GM18867 (cell line): ENCODE measurements at regions not wholly inside any gene's neighbourhood (a gene's known extent, or its start where the extent isn't known, plus 50 kb on each side); places are given as distances from the start of the nearest gene placed in this dataset.
"Not testable (repeated sequence)": the region's sequence is repeated elsewhere in the genome, so short reads cannot be mapped to it uniquely, and the experiment has no call there.

ENCODE experiments used
- ATAC-seq: cut with Tn5 transposase; IDR thresholded peaks from one replicate; pipeline ENCODE4 v1.9.1; 2021; ENCODE audit warnings: mild to moderate bottlenecking, moderate library complexity; ENCODE audit not compliant: unreplicated experiment

GRCh38 chr15:77910030-77910911, 167.2 kb downstream of the TBC1D2B start:
- not testable (repeated sequence) for ATAC-seq

DNA sequence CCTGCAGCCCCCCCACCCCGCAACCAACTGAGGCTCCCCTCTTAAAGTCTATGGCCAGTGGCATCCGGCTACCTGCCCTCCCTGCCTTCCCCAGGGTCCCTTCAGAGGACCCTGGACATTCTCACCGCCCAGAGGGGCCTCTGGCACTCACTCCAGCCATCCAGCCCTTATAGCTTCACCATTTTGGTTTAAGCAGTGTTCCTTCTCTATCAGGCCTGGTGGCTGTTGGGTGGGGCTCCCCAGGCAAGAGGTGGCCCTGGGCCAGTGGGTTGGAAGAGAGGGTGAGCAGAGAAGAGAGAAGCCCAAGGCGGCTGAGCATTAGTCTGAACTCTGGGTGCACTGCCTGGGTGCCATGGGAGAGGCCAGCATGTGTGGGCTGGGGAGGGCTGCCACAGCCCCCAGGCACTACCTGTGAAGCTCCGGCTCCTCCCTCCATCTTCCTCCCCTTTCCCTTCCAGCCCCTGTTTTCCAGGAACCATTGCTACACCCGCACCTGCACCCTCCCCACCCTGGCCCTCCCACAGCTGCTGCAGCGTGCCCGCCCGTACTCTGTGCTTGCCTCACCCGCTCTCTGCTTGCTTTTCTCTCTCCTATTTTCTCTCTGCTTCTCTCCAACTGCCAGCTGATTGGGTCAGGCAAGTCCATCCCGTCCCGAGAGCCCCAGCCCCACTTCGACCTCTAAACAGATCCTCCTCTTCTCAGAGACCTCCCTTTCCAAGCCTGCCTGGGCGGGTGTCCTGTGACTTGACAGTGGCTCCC, 168.2 kb downstream of the TBC1D2B start:
- no peak for ATAC-seq

- ATAC-seq, result not testable (repeated sequence)
Observed at GRCh38 chr15:77908752-77909111, 168.8 kb downstream of the TBC1D2B start.

GRCh38 chr15:77907824-77908751, 169.4 kb downstream of the TBC1D2B start:
- ATAC-seq, result no peak

- not testable (repeated sequence) for ATAC-seq
Observed at GRCh38 chr15:77906062-77906990, 171.2 kb downstream of the TBC1D2B start.

DNA sequence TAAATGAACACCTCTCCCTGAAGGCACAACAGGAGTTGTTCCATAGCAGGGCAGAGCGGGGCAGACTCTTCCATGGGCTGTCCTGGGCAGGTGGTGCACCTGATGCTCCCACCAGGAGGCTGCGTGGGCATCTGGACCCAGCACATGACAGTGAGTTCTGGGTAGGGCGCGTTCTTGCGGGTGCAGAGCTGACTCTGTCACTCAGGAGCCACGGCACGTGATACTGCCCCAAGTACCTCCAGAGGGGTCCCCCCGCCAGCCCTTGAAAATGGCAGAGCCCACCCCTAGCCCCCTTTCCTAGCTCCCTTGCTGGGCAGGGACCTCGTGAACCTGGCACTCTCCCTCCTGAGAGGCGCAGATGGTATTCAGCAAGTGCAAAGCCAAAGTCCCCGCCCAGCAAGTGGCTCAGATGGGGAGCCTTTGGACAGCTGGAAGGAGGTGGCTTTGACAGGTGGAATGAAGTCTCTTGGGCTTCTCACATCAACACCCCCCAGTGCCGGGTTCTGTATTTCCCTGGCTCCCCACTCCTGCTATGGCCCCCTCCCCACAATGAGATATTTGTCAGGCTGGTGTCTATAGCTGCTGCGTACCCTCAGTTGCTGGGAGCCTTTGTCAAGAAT, 172.1 kb downstream of the TBC1D2B start:
- no peak for ATAC-seq

DNA sequence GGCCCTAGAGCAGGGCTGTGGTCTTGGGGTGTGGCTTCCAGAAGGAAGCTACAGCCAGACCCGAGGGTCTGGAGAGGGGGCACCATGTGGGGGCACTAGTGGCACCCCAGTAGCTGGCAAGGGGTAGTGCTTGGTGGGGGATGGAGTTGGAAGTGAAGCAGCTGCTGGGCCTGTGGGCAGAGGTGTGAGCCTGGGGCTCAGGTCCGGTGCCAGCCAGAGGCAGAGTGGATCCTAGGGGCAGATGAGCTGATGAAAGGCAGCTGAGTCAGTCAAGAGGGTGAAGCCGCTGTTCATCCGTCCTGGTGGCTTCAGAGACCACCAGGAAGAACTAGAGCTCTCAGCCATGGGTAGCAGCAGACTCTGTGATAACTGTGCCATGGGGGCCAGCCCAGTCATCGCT, 172.6 kb downstream of the TBC1D2B start:
- no peak for ATAC-seq

GRCh38 chr15:77904436-77904821, 173.1 kb downstream of the TBC1D2B start:
- no peak for ATAC-seq

GRCh38 chr15:77903761-77904435, 173.6 kb downstream of the TBC1D2B start:
- ATAC-seq, result not testable (repeated sequence)

DNA sequence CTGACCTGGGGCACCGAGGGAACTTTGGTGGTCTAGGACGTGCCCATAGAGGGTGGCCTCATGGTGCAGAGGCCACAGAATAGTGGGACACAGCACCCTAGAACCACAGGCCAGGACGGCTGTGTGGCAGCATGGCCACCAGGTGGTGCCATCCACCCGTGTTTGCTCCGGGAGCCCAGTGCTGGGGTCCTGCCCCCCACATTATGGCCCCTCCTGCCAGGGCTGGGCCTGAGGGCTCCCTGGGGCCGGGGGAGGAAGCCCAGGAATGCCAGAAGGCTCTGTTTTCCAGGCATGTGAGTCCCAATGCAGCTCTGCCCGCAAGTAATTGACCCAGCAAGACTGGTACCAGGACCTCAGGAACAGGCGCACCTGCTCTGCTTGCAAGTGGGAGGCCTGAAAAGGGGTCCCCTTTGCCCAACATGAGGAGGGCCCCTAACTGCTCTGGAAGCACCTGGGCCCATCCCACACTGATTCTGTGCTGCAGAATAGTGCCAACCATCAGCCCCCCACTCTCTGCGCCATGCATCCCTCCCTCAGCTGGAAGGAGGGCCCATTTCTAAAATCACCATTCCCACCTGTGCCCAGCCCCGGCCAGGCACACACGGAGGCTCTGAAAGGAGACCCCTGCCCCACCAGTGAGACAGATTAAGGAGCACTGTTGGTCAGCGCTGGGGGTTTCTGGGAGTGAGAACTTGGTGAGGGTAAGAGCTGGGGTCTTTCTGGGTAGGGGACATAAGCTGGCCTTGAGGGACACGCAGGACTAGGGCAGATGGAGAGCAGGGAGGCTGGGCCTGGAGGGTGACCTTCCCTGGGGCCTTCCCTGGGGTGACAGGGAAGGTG, 174.4 kb downstream of the TBC1D2B start:
- ATAC-seq, result not testable (repeated sequence)

DNA sequence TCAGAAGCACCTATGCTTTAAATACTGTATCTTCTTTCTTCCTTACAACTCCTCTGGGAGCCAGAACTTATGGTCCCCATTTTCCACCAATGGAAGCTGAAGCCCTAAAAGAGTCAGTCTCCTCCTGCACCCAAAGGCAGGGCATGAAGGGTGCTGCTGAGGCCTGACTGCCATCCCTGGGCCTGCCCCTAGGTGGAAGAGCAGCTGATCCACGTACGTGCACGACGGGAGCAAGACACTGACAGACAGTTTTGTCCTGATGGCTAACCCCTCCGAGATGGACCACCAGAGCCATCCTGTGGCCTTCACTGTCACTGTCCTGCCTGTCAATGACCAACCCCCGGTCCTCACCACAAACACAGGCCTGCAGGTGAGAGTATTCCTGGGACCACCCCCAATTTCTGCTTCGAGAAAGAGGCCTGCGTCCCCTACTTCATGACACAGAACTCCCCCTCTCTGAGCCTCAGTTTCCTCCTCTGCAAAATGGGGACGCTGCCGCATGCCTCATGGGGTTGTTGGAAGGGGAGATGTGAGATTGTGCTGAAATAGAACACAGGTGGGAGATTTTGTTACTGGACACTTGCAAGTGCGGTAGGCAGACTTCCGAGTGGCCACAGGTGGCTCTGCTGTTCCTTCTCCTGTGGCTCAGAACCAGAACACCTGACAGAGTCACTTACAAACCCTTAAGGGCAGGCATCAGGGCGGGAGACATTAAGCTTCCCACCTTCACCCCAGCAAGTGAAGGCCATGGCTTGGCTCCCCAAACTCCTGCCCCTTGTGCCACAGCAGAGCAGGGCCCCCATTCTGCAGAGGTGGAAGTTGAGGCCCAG, 175.4 kb downstream of the TBC1D2B start:
- no peak for ATAC-seq

GRCh38 chr15:77901251-77901881, 176.1 kb downstream of the TBC1D2B start:
- ATAC-seq, result no peak

GRCh38 chr15:77900331-77900963, 177.1 kb downstream of the TBC1D2B start:
- not testable (repeated sequence) for ATAC-seq

GRCh38 chr15:77899776-77900175, 177.7 kb downstream of the TBC1D2B start:
- not testable (repeated sequence) for ATAC-seq

DNA sequence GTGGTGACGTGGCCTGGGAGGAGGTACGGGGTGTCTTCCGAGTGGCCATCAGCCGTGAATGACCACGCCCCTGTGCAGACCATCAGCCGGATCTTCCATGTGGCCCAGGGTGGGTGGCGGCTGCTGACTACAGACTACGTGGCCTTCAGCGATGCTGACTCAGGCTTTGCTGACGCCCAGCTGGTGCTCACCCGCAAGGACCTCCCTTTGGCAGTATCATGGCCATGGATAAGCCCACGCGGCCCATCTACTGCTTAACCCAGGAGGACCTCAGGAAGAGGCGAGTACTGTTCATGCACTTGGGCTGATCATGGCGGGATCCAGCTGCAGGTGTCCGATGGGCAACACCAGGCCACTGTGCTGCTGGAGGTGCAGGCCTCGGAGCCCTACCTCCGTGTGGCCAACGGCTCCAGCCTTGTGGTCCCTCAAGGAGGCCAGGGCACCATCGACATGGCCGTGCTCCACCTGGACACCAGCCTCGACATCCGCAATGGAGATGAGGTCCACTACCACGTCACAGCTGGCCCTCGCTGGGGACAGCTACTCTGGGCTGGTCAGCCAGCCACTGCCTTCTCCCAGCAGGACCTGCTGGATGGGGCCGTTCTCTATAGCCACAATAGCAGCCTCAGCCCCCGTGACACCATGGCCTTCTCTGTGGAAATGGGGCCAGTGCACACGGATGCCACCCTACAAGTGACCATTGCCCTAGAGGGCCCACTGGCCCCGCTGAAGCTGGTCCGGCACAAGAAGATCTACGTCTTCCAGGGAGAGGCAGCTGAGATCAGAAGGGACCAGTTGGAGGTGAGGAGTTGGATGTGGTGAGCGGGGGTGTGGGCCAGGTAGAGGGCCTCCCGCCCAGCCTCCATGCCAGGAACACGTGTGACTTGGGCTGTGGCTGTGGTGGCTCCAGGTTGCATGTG, 178.4 kb downstream of the TBC1D2B start:
- no peak for ATAC-seq
